ENCODE measurements at regions not wholly inside any gene's neighbourhood (a gene's known extent, or its start where the extent isn't known, plus 50 kb on each side); places are given as distances from the start of the nearest gene placed in this dataset.

DNA sequence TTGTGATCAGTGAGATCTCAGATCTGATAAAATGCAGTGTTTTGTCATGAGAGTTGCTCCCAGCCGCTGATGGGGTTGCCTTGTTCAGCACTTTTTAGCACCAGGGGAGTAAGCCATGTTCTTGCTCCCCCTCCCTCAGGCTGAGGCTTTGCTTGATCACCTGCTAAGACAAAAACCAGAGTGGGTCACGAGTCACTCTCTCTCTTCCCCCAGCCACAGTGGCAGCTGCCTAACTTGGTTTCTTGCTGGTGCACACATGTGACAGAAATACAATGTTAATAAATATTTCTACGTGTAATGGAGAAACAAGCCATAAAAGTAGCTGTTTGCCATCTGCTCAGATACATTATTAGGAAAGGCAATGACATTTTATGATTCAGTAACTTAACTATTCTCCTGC is 212.4 kb upstream of the DMRT1 start:
- no peak for DNase-seq (ENCODE audit: low read depth in 2 of 2)

DNA sequence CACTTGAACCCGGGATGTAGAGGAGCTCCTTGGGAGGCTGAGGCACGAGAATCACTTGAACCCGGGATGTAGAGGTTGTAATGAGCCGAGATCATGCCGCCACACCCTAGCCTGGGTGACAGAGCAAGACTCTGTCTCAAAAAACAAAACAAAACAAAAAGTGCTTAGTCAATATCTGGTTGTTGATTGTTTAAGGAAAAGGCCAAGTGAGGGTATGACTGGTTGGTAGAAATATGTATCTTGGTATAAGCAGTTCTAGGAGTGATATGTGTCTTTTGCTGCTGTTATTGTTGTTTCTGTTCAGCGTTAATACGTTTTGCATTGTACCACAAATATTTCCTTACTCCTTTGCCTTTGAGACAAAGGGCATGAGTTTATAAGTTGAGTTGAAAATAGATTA is 210.7 kb upstream of the DMRT1 start:
- no peak for DNase-seq (ENCODE audit: low read depth in 2 of 2)

DNA sequence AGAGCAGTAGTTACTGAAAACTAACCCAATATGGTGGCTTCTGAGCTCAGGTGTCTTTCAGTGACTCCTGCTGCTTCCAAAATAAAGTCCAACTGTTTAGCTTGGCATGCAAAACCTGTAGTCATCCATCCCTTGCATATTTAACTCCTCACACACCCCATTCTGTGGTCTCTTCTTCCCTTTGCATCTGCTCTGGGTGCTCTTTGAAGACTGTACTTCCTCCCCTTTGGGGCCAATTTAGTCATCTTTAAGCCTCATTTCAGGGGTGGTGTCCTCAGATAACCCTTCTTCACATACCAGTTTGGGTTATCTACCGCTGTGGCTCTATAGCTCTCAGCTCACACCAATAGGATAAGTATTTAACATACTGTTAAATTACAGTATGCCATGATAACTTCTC is 209.9 kb upstream of the DMRT1 start:
- DNase-seq (ENCODE audit: low read depth in 2 of 2) = no peak

DNA sequence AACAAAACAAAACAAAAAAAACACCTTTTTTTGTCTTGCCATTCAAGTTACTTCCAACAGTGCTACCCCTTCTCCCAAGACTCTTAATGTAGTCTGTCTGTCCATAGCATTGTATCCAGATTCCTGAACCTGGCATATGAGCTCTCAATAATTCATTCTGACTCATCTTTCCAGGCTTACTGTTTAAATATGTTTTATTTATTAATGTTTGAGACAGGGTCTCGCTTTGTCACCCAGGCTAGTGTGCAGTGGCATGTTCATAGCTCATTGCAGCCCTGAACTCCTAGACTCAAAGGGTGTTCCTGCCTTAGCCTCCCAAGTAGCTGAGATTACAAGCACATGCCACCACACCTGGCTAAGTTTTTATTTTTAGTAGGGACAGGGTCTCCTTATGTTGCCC is 208.0 kb upstream of the DMRT1 start:
- DNase-seq (ENCODE audit: low read depth in 2 of 2) = no peak

DNA sequence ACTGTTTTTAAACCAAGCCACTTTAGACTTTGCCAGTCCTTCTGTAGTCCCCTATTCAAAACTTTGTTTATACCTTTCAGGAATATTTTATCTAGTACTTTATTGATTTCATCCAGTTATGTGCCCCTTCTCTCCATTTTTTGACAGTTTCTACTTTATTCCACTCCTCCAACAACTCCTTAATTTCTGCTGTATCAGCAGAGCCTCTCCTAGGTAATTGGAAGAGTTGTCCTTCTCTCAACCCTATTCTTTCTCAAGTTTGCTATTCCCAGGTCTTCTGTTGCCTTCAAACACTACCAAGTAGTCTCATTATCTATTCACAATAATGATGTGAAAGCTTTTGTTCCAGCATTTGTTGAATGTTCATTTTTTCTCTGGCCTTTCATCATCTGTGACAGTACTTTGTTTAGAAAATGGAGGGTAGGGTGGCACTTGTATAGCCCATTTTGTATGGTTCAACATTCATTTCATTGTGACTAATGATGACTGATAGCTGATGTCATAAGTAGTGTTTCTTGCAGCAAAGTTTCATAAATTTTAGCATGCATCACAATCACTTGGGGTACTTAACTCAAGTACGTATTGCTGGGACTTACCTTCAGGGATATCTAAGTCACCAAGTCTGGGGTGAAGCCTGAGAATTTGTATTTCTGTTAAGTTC is 204.4 kb upstream of the DMRT1 start:
- DNase-seq (ENCODE audit: low read depth in 2 of 2) = no peak

DNA sequence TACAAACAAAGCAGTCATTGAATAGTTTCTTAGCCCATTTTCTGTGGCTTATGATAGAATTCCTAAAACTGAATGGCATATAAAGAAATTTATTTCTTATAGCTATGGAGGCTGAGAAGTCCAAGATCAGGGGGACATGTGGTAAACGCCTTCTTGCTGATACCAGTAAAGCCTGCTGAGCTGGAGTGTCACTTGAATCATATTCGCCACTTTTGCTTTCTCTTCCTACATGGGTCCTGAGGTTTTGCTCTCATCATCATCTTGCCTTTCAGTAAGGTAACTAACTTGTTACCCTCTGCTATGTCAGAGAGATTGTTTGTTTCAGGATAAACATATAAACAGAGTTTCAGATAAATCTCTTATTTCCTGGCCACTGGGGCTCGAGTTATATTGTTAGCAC is 203.3 kb upstream of the DMRT1 start:
- DNase-seq (ENCODE audit: low read depth in 2 of 2) = no peak

DNA sequence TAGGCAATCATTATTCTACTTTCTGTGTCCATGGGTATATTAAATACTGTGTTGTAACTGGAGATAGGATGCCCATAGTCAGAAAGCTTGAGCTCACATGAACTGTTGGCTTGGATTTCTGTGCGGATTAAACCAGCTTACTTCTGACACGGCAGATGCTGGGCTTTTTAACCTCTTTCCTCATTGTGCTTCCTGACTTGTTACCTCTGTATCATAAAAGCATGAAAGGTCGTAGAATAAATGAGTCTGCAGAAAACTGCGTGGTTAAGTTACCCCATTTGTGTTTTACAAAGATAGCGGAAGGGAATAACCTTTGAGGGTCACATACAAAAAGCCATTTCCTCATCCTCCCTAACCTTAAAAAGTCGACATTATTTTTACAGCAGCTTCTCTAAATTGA is 199.5 kb upstream of the DMRT1 start:
- no peak for DNase-seq (ENCODE audit: low read depth in 2 of 2)

DNA sequence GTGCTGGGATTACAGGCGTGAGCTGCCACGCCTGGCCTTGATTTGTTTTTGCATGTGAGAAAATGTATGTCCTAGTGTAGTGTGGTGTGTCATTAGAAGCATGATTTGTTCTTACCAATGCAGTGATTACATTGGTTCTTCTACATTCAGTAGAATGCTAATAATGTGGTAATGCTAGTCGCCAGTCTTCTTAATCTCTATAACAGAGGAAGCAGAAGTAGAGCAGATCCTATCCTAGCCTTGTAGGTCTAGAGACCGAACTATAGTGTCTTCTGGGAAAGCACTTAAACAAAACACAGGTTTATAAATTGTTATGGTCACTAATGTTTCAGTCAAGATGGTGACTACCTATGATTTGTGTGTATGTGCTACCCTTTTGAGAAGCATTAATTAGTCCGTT is 197.5 kb upstream of the DMRT1 start:
- DNase-seq (ENCODE audit: low read depth in 2 of 2) = no peak

DNA sequence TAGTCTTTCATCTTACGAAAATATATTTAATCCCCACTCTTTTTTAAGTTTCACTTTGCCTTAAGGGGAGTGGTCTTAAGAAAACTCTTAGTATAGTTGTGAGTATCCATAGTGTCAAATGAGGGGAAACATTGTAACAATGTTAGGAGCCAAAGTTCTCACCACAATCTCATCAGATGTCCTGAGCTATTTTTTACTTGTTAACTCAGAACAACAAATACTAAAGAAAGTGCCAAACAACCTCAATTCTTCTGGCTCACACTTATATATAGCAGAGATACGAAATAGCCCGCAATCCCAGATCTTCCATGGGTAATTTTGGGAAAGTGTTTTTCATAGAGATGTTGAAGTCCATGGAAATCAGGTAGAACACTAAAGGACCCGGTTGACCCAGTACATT is 194.0 kb upstream of the DMRT1 start:
- no peak for DNase-seq (ENCODE audit: low read depth in 2 of 2)

DNA sequence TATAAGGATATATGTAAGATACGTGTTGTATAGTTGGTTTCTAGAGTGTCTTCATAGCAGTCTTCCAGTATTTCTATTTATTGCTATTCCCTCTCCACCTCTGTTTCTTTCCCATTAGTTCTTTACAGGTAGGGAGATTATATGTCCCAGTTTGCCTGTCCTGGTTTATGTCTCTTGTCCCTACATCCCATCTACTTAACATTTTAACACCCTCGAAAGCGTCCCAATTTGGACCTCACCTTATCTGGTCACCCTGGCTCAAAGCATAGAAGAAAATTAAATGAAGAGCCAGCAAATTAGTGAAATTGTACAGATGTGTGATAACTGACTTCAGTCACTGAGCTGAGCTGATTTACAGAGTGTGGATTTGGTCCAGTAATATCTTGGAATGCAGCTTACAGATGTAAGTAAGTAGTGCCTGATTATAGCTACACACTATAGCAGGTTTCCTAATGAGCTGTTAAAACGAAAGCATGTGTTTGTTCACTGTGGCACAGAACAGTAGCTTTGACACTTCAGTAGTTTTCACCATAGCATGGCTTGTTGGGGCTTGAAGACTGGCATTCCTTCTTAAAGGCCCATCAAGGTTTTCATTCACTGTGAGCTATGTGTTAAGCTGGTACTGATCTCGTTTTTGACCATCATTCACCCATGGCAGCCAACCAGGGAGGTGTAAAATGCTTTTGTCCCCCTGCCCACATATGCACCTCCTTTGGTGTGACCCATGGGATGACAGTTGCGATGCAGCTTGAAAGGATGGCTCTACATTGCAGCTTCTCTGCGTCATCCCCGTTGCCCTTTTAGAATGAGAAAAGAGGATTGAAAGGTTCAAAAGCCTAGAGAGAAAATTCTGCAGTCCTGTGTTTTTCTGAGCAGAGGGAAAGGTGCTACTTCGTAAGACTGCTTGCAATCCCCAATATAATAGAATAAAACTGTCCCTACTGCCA is 192.1 kb upstream of the DMRT1 start:
- DNase-seq (ENCODE audit: low read depth in 2 of 2) = no peak

DNA sequence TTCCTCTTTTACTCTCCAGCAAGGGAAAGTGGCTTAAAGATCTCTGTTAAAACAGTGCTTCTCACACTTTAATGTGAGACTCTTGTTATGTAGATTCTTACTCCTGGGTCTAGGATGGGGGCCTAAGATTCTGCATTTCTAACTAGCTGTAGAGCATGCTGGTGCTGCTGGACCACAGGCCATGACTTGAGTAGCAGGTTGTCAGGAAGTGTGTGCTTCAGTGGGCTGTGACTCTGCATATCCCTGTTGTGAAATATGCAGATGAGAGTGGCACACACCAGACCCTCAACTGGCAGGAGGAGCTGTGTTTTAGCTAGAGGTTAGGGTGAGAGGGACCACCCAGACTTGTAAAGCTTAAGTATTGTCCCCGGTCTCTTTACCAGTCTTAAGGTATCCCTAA is 191.1 kb upstream of the DMRT1 start:
- no peak for DNase-seq (ENCODE audit: low read depth in 2 of 2)

DNA sequence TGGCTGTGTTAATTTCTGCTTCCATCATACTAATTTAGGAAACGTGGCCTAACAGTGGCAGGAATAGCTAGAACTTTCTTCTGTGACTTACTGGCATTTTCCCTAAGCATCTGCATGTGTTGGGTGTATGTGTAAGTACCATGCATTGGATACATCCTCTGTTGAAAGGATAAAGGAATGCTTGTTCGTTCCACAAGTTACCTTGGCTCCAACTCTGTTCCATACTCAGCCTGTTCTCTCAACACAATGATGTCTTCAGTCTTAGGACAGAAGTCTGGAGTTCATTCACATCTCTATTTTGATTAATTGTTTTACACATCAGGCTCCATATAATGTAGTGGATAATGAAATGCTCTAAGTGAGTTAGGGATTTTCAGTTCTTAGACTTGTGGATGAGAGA is 190.1 kb upstream of the DMRT1 start:
- DNase-seq (ENCODE audit: low read depth in 2 of 2) = no peak

DNA sequence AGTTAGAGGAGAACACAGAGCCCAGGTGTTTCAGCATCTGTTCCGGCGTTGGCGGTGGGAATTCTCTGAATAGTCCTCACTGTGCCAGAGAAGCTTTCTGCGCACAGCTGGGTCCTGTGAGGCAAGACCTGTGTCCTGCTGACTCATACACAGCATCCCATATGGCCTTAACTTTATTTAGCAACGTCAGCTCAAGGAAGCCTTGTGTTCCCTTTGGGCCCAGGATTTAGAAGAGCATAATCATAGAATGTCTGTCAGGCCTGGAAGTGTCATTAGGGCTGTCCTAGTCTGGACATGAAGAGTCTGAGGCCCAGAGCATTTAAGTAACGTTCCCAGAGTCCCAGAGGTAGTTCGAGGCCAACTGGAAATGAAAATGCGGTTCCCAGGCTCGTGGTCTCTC is 188.6 kb upstream of the DMRT1 start:
- DNase-seq (ENCODE audit: low read depth in 2 of 2) = no peak

DNA sequence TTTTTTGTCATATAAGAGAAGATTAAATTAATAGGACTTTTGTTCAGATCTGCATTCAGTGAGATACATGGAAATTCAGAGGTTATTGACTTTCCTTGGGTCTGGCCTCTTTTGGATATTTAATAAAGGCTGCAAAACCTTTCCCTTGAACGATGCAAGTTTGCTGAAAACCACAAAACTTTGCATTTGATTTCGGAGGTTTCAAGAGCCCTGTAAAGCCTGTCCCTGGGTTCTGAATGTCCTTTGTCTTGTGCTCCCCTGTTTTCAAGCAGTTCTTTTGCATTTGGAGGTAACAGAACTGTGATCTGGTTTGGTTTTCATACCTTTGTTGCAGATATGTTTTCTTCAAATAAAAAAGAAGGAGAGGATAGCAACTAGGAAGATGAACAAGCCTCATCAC is 188.1 kb upstream of the DMRT1 start:
- DNase-seq (ENCODE audit: low read depth in 2 of 2) = no peak

DNA sequence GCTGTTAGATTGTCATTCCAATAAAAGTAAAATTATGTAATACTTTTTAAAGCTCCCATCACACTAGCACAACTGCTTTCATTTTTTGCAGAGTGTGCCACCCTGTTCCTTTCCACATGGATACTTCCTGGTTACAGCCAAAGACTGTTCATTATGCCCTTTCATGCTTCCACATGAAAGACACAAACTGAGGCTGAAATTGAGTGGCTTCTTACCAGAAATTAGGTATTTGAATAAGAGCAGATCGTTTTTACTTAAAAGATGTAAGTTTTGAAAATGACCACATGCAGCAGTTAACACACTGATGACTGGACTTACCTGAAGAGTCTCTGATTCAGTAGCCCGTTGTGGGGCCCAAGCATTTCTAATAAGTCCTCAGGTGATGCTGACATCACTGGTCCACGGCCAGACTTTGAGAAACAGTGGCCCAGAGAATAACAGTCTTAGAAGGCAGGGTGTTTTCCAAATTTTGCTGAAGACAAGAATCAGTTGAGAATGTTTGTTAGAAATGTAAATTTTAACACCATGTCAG is 187.6 kb upstream of the DMRT1 start:
- DNase-seq (ENCODE audit: low read depth in 2 of 2) = no peak

DNA sequence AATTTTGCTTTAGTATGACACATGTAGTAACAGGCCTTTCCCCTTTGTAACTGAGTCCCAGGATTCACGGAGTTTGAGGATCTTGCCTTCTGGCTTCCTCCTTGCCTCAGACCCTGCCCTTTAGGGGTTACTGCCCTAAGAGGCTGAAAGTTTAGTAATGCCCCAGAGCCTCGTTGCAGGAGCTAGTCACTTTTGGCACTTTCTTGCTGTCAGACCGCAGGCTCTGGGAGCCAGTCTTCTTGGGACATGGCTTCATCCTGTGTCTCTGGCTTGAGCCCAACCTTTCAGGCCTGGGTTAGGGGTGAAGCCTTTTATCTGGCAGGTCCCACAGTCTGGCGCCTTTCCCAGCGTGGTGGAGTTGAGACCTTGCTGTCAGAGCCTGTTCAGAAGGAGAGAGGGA is 185.6 kb upstream of the DMRT1 start:
- no peak for DNase-seq (ENCODE audit: low read depth in 2 of 2)

DNA sequence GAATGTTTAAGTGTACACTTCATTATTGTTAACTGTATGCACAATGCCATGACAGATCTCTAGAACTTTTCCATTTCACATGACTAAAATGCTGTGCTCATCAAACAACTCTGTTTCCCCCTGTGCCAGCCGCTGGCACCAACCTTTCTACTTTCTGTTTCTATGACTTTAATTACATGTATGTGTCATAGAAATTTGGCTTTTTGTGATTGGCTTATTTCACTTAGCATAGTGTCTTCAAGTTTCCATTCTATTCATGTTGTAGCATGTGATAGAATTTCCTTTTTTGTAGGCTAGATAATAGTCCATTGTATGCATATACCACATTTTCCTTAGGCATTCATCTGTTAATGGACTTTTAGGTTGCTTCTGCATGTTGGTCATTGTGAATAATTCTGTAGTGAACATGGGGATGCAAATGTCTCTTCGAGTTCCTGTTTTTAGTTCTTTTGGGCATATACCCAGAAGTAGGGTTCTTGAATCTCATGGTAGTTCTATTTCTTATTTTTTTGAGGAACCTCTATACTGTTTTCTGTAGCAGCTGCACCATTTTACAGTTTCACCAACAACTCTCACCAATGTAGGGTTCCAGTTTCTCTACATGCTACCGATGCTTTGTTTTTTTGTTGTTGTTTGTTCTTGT is 184.4 kb upstream of the DMRT1 start:
- no peak for DNase-seq (ENCODE audit: low read depth in 2 of 2)

DNA sequence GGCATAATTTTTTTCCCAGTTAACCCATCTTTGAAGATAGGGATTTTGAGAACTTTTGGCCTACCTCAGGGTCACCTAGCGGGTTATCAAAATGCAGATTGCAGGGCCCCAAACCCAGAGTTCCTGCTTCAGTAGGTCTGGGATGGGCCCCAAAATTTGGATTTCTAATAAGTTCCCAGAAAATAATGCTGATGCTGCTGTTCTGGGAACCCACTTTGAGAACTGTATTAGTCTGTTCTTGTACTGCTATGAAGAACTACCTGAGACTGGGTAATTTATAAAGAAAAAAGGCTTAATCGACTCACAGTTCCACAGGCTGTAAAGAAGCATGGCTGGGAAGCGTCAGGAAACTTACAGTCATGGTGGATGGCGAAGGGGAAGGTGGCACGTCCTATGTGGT is 182.2 kb upstream of the DMRT1 start:
- DNase-seq (ENCODE audit: low read depth in 2 of 2) = no peak

DNA sequence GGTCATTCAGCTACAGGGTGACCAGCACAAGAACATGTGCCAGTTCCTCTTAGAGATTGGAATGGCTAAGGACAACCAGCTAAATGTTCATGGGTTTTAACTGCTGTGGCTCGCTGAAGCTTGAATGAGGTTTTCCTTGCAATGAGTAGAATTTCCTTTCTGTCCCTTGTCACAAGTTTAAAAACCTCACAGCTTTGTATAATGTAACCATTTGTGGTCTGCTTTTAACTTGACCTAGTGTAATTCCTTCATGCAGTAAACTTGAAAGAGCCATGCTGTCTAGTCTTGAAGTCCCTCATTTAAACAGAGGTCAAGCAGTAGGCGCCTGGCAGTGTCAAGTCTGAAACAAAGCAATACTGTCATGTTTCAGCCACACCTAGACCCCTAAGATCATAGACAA is 181.3 kb upstream of the DMRT1 start:
- DNase-seq (ENCODE audit: low read depth in 2 of 2) = no peak

DNA sequence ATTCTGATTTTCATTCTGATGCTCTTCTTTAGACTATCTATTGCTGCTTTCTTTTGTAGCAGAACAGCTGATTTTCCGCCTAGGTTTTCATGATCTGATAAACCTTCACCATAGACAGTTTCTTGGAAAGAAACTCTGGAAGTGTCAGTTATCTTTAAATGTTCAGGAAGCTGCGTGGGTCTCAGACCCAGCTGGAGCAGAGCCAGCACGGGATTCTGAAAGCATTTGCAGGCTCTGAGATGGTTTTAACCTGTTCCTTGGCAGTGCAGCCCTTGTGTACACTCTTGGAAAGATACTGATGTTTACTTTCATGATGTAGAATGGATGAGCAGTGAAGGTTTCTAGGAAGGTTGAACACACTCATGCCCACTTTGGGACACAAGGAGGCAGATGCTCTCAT is 178.0 kb upstream of the DMRT1 start:
- DNase-seq (ENCODE audit: low read depth in 2 of 2) = no peak

DNA sequence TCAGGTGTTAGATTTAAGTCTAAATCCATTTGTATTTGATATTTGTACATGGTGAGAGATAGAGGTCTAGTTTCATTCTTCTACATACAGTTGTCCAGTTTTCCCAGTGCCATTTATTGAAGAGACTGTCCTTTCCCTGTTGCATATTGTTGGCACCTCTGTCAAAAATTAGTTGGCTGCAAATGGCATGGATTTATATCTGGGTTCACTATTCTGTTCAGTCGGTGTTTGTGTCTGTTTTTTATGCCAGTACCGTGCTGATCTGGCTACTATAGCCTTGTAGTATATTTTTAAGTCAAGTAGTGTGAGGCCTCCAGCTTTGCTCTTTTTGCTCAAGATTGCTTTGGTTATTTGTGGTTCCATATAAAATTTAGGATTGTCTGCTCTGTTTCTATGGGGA is 176.2 kb upstream of the DMRT1 start:
- no peak for DNase-seq (ENCODE audit: low read depth in 2 of 2)

DNA sequence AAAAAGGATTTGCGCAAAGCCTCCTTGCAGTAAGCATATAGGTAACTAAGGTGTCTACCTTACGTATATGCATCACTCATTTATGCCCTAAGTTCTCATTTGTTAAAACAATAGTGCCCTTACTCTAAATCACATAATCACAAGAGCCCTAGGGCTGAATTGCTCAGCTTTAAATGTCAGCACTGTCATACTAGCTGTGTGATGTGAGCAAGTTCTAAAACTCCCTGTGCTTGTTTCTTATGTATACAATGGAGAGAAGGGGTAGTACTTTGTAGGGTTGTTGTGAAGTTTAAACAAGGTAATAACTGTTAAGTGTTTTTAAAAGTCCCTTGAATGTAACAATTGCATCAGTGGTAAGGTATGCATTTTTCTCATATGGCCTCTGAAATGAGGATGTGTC is 169.5 kb upstream of the DMRT1 start:
- no peak for DNase-seq (ENCODE audit: low read depth in 2 of 2)

DNA sequence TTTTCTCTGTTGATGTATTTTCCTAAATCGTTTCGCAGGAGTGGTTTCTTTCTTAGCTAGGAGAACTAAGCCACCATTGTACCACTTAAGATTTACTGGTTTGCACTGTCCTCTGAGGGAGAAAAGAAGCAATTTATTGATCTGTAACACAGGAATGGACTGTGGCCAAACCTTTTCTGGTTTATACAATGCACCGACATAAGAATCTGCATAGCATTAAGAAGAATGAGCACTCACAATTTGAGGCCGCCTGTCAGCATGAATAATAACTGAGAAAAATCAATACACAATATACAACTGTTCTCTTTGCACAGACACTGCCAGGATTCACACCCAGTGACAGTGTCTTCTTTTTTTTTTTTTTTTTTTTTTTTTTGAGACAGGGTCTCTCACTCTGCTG is 168.6 kb upstream of the DMRT1 start:
- no peak for DNase-seq (ENCODE audit: low read depth in 2 of 2)
